GM19463 (cell line): ENCODE measurements at regions not wholly inside any gene's neighbourhood (a gene's known extent, or its start where the extent isn't known, plus 50 kb on each side); places are given as distances from the start of the nearest gene placed in this dataset.

Experiments
- ATAC-seq: cut with Tn5 transposase; IDR thresholded peaks from one replicate; pipeline ENCODE4 v1.9.1; 2021; ENCODE audit warnings: mild to moderate bottlenecking, moderate library complexity; ENCODE audit not compliant: unreplicated experiment

DNA sequence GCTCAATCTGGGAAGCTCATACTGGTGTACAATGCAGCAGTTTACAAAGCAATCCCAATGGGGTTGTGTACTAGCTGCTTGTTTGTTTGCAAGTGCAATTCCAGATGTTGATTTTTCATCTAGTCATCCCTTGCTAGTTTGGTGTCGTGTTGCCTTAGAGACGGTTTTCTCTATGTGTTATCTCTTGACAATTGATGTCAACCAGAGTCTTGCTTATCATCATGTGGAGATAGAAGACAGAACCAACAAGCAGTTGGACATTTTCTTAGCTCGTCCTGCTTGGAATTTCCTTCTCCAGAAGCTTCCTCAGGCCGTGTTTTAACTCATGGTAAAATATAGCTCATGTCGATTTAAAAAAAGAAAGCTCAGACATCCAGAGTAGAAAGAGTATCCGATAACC is 262.0 kb upstream of the KCNH8 start:
- no peak for ATAC-seq

DNA sequence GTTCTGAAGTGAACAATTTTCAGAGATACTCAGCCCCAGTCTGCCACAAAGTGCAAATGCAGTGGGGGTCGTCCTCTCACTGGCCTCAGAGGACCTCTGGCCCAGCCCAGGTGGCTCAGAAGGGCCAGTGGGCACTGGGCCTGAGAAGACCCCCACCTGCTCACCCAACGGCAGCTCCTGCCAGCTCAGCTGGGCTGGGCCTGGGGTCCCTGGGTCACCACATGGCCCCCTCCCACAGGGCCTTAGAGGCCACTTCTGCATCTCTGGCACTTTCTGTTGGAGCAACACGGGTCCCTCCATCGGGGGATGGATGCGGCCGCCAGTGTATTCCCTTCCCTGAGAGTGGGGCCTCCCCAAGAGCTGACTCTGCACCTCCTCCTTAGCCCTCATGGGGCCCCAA is 262.7 kb upstream of the KCNH8 start:
- ATAC-seq, result no peak

DNA sequence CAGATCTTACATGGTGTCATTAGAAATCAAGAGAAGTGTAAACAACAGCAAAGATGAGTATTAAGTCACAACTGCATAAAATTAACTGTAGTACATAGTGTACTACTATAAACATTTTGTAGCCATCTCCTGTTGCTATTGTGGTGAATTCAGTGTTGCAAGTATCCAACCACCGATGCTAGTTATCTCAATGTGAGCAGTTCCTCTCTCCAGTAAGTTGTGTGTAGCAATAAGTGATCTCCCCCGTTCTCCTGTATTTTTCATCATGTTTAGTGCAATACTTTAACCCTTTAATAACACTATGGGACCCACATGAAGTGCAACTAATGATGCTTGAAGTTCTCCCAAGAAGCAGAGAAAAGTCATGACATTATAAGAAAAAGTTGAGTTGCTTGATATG is 264.7 kb upstream of the KCNH8 start:
- no peak for ATAC-seq

DNA sequence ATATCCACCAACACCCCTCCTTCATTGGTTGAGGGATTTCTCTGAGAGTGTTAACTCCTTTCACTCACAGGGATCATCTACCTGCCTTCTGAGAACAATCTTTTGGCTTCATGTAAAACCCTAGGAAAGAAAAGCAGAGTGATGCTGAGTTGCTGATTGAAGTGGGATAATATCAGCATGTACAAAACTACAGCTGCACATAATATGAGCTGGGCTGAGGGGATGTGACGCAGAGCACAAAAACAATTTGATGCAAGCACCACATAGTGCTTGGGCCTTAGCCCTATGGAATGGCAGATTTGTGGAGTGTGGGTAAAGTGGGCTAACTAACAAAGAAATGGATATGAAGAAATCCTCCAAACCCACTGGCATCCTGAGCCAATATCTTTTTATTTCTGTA is 267.6 kb upstream of the KCNH8 start:
- no peak for ATAC-seq

DNA sequence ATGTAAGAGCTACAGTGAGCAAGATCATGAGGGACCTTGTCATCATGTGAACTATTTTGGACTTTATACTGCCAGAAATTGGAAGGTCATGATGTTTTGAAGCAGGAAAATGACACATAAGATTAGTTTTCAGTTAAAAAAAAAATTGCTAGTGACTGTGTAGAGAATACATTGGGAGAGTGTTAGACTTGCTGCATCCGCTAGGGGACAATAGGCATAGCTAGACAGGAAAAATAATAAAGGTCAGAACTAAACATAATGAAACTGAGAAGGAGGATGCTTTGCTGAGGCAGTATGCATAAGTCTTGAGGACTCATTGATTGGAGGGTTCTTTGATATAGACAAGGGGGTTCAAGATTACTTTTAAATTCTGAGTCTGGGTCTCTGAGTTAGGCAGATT is 275.8 kb upstream of the KCNH8 start:
- ATAC-seq, result no peak

DNA sequence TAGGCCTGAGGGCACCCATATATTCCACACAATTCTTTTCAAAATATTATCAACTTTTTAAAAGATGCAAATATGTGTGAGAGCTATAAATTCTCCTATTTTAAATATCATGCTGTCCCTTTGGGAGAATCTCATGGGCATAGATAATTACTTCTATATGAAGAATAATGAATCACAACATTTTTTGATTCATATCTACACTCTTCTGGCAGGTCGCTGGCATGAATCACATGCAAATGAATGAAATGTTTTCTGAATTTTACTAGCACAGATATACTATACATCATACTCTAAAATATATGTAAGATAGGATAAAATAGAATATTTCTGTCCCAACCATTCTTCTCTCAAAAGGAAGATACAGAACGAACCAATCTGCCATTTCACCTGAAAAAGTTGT is 277.7 kb upstream of the KCNH8 start:
- ATAC-seq, result no peak

DNA sequence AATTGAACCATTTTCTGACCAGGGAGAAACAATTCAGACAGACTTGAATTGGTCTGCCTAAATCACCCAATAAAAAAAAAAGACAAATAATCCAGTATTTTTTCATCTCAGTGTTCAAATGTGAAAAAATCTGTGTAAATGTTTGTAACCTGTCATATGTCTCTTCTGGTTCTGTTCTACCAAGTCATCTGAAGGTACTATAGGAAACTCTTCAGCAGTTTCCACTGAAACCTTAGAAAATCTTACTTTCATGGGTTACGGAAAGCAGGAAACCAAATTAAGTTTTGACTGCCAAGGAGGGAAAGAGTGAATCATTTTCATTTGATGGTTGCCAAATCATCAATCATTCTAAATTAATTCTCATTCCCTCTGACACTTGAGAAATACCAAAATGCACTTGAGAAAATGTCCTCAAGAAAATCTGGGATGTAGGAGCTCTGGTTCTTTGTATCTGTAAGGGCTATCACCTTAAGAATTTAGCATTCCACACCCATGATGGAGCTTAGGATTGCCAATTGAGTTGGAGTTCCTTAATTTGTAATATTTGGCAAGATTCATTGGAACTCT is 278.2 kb upstream of the KCNH8 start:
- no peak for ATAC-seq

DNA sequence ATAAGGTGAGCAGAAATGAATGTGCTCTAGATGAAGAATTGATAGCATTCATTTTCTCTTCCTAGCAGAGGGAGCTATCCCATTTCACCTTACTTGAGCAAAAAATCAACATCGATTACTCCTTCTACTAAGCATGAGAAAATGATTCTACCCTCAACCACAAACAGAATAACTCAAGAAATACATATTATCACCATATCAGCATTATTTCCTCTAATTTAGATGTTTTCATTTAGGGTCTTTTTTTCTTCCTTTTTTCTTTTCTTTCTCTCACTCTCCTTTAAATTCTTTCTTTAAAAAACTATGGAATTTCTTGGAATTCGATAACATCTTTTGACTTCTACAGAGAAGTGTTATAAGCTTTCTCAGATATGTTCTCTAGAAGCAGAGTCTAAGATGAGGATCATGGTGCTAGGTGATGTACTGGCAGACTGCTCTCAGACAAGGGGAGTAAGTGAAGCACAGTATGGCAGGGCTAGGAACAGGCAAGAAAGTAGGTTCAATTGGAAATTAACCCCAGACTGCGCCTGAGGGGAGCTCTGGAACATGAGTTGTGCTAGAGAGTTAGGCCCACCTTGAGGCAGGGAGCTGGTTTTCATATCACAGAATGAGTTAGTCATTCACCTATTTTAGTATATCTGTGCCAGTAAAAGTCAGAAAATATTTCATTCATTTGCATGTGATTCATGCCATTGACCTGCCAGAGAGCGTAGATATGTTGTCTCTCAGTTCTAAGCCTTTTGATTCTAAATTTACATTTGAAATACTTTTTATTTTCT is 279.2 kb upstream of the KCNH8 start:
- no peak for ATAC-seq

DNA sequence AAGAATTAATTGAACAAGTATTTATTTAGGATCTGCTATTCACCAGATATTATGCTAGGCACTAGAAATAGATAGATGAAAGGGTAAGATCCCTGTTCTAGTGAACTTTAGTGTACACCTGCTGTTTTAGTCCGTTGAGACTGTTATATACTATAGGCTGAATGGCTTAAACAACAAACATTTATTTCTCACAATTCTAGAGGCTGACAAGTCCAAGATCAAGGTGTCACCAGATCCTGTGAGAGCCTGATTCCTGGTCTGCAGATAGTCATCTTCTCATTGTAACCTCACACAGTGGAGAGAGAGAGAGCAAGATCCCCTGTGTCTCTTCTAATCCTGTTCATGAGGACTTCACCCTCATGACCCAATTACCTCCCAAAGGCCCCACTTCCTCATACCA is 281.4 kb upstream of the KCNH8 start:
- no peak for ATAC-seq

DNA sequence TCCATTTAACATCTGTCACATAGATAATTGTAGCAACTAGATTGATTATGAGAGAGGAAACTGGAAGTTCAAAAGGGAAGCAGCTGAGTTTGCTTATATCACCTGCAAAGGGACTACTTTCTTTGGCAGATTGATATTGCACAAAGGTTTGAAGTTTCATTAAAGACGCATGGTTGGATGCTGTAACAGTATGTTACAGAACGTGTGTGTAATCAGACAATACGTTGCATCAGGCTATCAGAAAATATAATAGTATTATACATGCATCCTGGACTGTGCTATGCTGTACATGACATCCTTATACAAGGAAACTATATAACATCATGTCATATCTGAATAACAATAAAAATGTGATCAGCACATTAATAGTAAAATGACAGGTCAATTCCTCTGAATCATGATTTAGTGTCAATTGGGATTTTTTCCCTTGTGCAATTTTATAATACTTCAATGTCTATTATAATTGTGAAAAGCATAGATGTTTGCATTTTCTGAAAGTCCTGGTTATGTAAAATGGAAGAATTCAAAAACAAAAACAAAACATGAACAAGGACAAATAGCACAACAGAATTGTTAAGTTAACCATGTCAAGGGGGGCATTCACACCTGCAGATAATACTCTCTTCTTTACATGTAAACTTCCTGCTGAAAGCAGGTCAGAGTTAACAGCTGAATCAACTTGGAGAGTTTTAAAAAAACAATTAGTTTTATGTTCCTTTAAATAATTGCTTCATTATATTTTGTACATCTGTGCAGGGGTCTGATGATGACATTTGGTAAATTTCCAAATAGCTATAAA is 283.2 kb upstream of the KCNH8 start:
- no peak for ATAC-seq

DNA sequence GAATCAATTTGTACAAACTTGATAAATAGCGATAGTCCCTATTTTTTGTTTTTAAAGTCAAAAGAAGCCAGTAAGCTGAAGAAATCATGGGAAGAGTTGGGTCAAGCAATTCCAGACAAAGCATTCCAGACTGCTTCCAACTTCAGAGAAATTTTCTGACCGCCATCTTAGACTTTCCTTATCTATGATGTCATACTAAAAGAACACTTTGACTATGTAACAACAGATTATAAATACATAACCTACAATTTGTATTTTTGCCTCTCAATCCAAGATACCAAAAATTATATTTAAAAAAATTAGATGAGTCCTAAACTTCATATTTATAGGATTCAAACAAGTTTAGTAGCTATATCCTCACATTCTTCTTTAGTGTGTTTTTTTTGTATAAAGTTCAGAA is 286.2 kb upstream of the KCNH8 start:
- no peak for ATAC-seq

DNA sequence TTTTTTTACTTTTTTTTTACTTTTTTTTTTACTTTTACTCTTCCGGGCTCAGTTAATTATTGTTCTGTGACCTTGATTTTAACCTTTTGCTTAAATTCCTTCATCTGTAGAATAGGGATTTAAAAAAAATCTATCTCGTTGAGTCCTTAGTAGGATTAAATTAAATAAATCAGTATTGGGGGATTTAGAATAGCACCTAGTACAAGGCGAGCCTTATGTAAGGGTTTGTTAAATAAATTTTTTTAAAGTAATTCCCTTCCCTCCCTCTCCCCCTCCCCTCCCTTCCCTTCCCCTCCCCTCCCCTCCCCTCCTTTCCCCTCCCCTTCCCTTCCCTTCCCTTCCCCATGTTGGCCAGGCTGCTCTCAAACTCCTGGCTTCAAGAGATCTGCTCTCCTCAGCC is 287.2 kb upstream of the KCNH8 start:
- ATAC-seq, result no peak

DNA sequence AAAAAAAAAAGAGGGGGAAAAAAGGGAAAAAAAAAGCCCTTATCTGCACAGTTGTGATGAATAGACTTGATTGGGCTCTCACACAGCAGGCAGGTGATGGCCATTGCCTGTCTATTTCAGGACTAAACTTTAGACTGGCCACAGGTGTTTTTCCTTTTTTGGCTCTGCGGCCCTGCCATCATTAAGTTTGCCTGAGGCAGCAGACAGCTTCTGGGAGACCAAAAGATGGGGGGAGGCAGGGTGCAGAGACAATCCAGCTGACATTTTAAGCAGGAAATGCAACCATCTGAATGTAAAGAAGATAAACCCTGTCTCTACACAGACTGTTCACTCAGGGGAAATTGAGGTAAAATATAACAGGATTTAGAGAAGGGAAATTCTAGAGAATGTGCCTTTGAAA is 295.0 kb upstream of the KCNH8 start:
- ATAC-seq, result no peak

DNA sequence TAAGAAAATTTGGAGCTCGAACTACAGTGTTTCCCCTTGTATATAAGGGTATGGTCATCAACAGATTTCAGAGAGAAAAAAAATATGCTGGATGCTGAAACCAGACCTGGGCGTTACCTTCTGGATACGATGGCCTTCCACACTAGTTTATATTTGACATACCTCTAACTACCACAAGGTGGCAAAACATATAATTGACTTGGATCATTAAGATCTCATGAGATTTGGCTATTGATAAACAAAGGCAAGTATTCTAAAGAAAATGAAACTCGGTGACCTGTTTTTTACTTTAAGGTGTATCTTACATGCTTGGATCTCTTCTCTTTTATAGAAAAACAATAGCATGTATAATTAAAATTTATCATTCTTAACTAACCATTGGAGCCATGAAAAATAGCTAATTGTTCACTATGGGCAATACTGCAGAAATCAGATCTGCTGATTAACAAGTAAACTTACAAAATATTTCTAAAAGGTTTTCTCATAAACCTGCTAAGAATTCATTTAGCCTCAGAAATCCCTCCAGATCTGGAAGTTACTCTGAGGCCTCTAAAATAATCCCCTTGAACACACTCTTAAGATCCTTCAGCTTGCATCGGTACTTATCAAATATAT is 300.6 kb upstream of the KCNH8 start:
- peak; percentile 60 for ATAC-seq

DNA sequence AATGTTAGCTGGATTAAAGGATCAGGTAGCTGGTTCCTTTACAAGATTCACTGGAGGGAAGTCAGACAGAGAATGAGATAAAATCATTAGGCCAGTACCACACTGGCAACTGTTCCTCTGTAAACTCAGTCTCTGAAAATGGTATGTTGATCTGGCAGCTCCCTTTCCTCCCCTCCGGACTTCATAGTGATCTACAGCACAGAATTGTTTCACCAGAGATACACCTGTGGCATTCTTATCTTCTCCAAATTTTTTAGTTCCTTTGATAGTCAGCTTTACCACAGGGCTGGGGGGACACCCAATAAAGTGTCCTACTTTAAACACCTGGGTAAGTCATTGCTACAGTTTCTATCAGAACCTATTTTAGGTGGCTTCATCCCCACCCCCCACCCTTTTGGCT is 304.3 kb upstream of the KCNH8 start:
- no peak for ATAC-seq

DNA sequence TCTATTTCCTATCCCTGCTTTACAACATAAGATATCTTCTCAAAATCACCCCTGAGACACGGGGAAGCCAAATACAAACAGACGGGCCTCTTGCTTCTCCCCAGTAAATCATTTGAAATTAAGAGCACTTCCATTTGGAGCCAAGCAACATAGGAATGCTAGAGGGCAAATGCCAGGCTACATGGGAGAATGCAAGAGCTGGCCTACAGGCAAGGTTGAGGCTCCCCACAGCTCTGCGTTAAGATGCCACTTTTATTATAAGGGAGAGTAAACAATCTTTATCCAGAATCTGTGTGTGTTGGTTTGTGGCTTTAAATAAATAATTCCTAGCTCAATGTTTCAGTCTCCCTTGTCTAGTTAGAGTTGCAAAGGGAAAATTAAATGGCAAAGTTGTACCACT is 305.1 kb upstream of the KCNH8 start:
- ATAC-seq, result no peak

DNA sequence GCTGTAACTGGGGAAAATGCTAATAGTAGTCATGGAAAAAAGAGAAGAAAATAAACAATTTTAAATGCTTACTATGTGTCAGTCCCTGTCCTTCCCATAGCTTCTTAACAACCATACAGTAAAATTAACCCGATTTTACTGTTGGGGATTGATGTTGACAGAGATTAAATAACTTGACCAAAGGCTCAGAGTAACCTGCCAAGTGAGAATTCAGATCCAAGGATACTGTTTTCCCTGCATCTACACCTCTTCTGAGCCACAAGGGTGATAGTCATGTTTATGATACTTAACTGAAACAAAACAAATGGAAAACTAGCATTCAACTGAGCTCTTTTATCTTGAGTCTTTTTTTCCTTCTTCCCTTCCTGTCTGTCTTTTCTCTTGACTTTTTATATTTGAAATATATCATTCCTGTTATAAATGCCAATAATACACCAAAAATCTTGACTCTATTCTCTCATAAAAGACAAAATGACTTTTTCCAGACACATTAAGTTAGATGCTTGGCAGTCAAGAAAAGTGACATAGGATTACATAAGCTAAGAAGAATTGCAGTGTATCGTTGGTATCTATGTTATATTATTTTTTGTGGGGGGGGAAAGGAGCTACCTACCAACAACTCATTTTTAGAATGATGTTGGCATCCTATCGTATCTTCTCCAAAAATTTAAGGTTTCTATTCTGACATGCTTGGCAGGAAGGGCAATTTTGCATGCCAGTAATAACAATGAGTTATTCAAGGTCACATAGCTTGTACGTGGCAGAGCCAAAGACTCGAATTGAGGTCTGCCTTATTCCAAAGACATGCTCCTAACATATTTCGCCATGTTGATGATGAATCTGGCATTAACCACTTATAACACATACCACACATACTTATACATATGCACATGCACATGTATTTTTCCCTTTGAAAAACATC is 306.6 kb upstream of the KCNH8 start:
- no peak for ATAC-seq

DNA sequence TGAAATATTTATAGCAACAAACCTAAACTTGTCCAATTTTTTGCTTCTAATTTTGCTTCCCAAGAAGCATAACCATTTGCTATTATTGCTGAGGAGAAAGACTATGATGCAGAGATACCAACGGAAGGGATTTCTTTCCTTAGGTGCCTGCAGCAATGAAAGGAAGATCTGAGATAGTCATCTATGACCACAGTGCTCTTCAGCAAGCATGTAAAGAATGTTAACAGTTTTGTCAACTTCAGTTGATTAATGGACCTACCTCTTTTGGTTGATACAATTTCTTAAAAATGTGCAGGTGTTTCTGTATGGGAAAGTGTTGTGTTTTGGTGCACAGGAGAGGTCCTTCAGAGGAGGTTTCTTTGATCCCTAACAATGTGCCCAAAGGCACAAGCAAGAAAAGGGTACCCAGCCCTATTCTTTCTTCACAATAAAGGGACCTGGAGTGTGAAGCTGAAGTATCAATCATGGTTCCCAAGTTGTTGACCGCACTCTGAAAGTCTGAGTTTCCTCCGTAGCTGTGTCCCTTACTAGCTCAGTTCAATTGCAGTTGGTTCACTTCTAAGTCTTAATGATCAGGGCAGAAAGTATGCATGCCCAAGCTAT is 307.7 kb upstream of the KCNH8 start:
- no peak for ATAC-seq

DNA sequence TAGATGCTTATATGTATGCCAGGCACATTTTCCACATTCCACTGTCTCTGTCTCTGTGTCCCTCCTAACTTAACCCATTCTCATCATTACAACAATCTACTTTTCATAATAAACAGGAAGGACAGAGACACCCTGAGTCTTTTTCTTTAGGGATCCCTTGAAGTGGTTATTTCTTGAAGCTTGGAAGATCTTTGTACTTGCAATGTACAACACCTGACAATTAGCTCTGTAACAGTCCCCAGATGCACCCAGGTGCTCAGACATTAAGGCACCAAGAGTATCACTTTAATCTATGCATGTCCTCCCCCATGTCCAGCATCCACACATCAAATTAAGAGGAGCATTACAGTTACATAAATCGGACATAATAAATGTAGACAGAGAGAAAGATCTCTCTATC is 309.6 kb upstream of the KCNH8 start:
- ATAC-seq, result no peak

DNA sequence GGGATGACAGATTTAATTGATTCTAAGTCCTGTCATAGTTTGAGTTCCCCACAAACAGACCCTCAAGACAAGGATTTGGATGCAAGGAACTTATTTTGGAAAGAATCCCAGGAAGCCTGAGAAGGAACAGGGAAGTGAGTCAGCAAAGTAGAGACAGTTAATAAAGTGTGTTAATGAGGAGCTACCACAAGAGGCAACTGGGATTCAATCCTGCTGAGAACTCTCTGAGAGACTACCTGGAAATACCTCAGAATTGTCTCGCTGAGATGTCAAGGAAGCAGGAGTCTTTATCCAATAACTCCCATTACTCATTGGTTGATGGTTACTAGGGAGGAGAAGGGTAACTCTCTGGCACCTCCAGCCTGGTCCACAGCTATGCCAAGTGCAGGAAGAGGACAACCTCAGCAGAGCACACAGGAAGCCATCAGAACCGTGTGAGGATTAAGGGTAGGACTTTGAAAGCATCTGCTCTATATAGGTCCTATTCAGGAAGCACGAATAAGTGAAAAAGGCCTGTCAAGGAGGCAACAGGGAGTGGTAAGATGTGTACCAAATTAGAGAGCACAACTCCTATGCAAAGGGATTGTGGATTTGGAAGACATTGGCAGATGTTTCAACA is 311.1 kb upstream of the KCNH8 start:
- ATAC-seq, result no peak
